WTC11 (cell line): ENCODE measurements at regions not wholly inside any gene's neighbourhood (a gene's known extent, or its start where the extent isn't known, plus 50 kb on each side); places are given as distances from the start of the nearest gene placed in this dataset.

Experiments
- ATAC-seq: fragments of 200-7000 bp; cut with Tn5 transposase; 2 replicates; pipeline ENCODE4 v1.10.0; 2021; ENCODE audit warnings: mild to moderate bottlenecking, moderate library complexity
- CTCF ChIA-PET: fragments of 300-600 bp; sonication (Branson Sonifier 250); formaldehyde crosslinking; loops from one replicate; lab custom pipeline; 2021; ENCODE audit warnings: antibody characterized with exemption; lab: Charles Lee
- POLR2A ChIA-PET: fragments of 350-600 bp; sonication (Branson Sonifier 250); formaldehyde crosslinking; loops from one replicate; lab custom pipeline; 2021; ENCODE audit warnings: antibody characterized with exemption; lab: Charles Lee
- DNase-seq: peaks from one replicate; pipeline ENCODE4 v3.0.0; 2021; ENCODE audit warnings: low spot score
- H3K27ac Mint-ChIP-seq: 2 replicates; pipeline ENCODE4 v1.8.0; 2021; ENCODE audit warnings: mixed read lengths
- H3K27me3 Mint-ChIP-seq: 2 replicates; pipeline ENCODE4 v1.8.0; 2021; ENCODE audit warnings: low read depth, mild to moderate bottlenecking, moderate library complexity, mixed read lengths
- H3K36me3 Mint-ChIP-seq: 2 replicates; pipeline ENCODE4 v1.8.0; 2021; ENCODE audit warnings: mixed read lengths
- H3K4me1 Mint-ChIP-seq: 2 replicates; pipeline ENCODE4 v1.8.0; 2022; ENCODE audit warnings: mixed read lengths
- H3K4me3 Mint-ChIP-seq: 2 replicates; pipeline ENCODE4 v1.8.0; 2021; ENCODE audit warnings: mild to moderate bottlenecking, moderate library complexity, mixed read lengths
- H3K9me3 Mint-ChIP-seq: 2 replicates; pipeline ENCODE4 v1.8.0; 2021; ENCODE audit warnings: mixed read lengths
- CDX4 ChIP-seq: fragments of 250-450 bp; sonication (Bioruptor Pico); IDR thresholded peaks from 2 replicates; pipeline ENCODE4 v1.9.0; 2021; ENCODE audit warnings: moderate library complexity, mild to moderate bottlenecking, inconsistent platforms, borderline replicate concordance
- E2F5 ChIP-seq: sonication (generic); formaldehyde crosslinking; IDR thresholded peaks from 2 replicates; pipeline ENCODE4 v1.8.1; 2022; ENCODE audit warnings: mild to moderate bottlenecking, moderate library complexity, missing genetic modification reagents
- EMX1 ChIP-seq: fragments of 250-450 bp; sonication (Bioruptor Pico); IDR thresholded peaks from 2 replicates; pipeline ENCODE4 v1.8.0; 2021; ENCODE audit warnings: mild to moderate bottlenecking
- ERG ChIP-seq: fragments of 250-450 bp; sonication (Bioruptor Pico); IDR thresholded peaks from 2 replicates; pipeline ENCODE4 v1.8.0; 2021; ENCODE audit warnings: mild to moderate bottlenecking
- ESRRA ChIP-seq: sonication (generic); formaldehyde crosslinking; IDR thresholded peaks from 2 replicates; pipeline ENCODE4 v1.8.1; 2022; ENCODE audit warnings: mild to moderate bottlenecking, missing genetic modification reagents, borderline replicate concordance
- FOXP1 ChIP-seq: sonication (generic); formaldehyde crosslinking; IDR thresholded peaks from 2 replicates; pipeline ENCODE4 v1.8.0; 2022; ENCODE audit warnings: missing genetic modification reagents, mild to moderate bottlenecking, moderate library complexity, borderline replicate concordance
- MYBL2 ChIP-seq: sonication (generic); formaldehyde crosslinking; IDR thresholded peaks from 2 replicates; pipeline ENCODE4 v1.8.1; 2023; ENCODE audit warnings: mild to moderate bottlenecking, moderate library complexity, missing genetic modification reagents
- NFYB ChIP-seq: sonication (generic); formaldehyde crosslinking; conservative IDR thresholded peaks from 2 replicates; pipeline ENCODE4 v1.8.0; 2022; ENCODE audit warnings: low read depth, missing genetic modification reagents
- PRRX2 ChIP-seq: fragments of 250-450 bp; sonication (Bioruptor Pico); IDR thresholded peaks from 2 replicates; pipeline ENCODE4 v1.8.0; 2021; ENCODE audit warnings: mild to moderate bottlenecking
- RORB ChIP-seq: fragments of 250-450 bp; sonication (Bioruptor Pico); IDR thresholded peaks from 2 replicates; pipeline ENCODE4 v1.9.0; 2021; ENCODE audit warnings: mild to moderate bottlenecking
- SMAD4 ChIP-seq: sonication (generic); formaldehyde crosslinking; IDR thresholded peaks from 2 replicates; pipeline ENCODE4 v1.8.0; 2022; ENCODE audit warnings: mild to moderate bottlenecking, missing genetic modification reagents
- USF1 ChIP-seq: sonication (generic); formaldehyde crosslinking; IDR thresholded peaks from 2 replicates; pipeline ENCODE4 v1.8.0; 2022; ENCODE audit warnings: mild to moderate bottlenecking, missing genetic modification reagents
- ZBTB21 ChIP-seq: sonication (generic); formaldehyde crosslinking; IDR thresholded peaks from 2 replicates; pipeline ENCODE4 v1.8.1; 2023; ENCODE audit warnings: mild to moderate bottlenecking, missing genetic modification reagents, borderline replicate concordance
- ZBTB43 ChIP-seq: sonication (generic); formaldehyde crosslinking; IDR thresholded peaks from 2 replicates; pipeline ENCODE4 v1.8.1; 2023; ENCODE audit warnings: mild to moderate bottlenecking, missing genetic modification reagents
- ZNF138 ChIP-seq: sonication (generic); formaldehyde crosslinking; conservative IDR thresholded peaks from 2 replicates; pipeline ENCODE4 v1.8.1; 2022; ENCODE audit warnings: mild to moderate bottlenecking, moderate library complexity, missing genetic modification reagents
- ZNF416 ChIP-seq: fragments of 250-450 bp; sonication (Bioruptor Pico); IDR thresholded peaks from 2 replicates; pipeline ENCODE4 v1.9.0; 2021; ENCODE audit warnings: mild to moderate bottlenecking, inconsistent platforms
- ZNF423 ChIP-seq: fragments of 250-450 bp; sonication (Bioruptor Pico); IDR thresholded peaks from 2 replicates; pipeline ENCODE4 v2.1.2; 2022; ENCODE audit warnings: mild to moderate bottlenecking, moderate library complexity

GRCh38 chr6:97963193-97963592 lies 680.2 kb upstream of the MMS22L start:
- TF ChIP-seq CDX4 (CRISPR knock-in tag) = no peak
- no peak for TF ChIP-seq FOXP1 (CRISPR knock-in tag)
- no peak for TF ChIP-seq USF1 (CRISPR knock-in tag)
- TF ChIP-seq ZNF416 (CRISPR knock-in tag) = no peak
- TF ChIP-seq, all 79 proteins: peak for 0
- DNase-seq (no peak), ATAC-seq (no peak)
- CTCF ChIA-PET = no interaction called here
- Mint-ChIP-seq H3K9me3 (no peaks in the 10 kb centered on the region), H3K27me3 (no peaks in the 10 kb centered on the region), H3K4me1 (peaks cover 6% of the 10 kb centered on the region), H3K36me3 (no peaks in the 10 kb centered on the region), H3K27ac (no peak overlapping the region), H3K4me3 (no peak overlapping the region)
- POLR2A ChIA-PET = no interaction called here

GRCh38 chr6:97969065-97969464 lies 686.0 kb upstream of the MMS22L start:
- Mint-ChIP-seq H3K4me1 (peaks cover 5% of the 10 kb centered on the region), H3K27ac (peak overlapping the region; percentile 9; the same call in 1 of the 2 replicates), H3K36me3 (peaks cover 18% of the 10 kb centered on the region), H3K4me3 (no peak overlapping the region), H3K27me3 (no peaks in the 10 kb centered on the region), H3K9me3 (0 out of 2 replicates have a peak, but pooled peaks cover 3% of the 10 kb centered on the region)
- ChIA-PET POLR2A (no interaction called here), CTCF (interaction anchor here (0.7 to 0.8 kb wide), 2 partner anchors 44 to 1366 kb away, joined by 3 read pairs; no protein-coding TSS in a partner anchor)
- no peak for TF ChIP-seq NFYB
- TF ChIP-seq ZBTB21 (CRISPR knock-in tag) = no peak
- TF ChIP-seq ZNF138 (CRISPR knock-in tag) = no peak
- TF ChIP-seq ZNF423 (CRISPR knock-in tag) = no peak
- TF ChIP-seq FOXP1 (CRISPR knock-in tag) = no peak
- TF ChIP-seq ZBTB43 (CRISPR knock-in tag) = no peak
- peak; percentile 74 for ATAC-seq
- no peak for DNase-seq

- CTCF ChIA-PET = no interaction called here
These were observed 694.1 kb upstream of the MMS22L start for GRCh38 chr6:97977084-97977483.

More at GRCh38 chr6:97977084-97977483, 694.1 kb upstream of the MMS22L start:
- Mint-ChIP-seq H3K36me3 (peaks cover 18% of the 10 kb centered on the region), H3K4me3 (no peak overlapping the region), H3K4me1 (peaks cover 24% of the 10 kb centered on the region), H3K27me3 (no peaks in the 10 kb centered on the region), H3K9me3 (0 out of 2 replicates have a peak, but pooled peaks cover 2% of the 10 kb centered on the region), H3K27ac (no peak overlapping the region)
- POLR2A ChIA-PET = no interaction called here
- DNase-seq (no peak), ATAC-seq (no peak)
- TF ChIP-seq ESRRA = no peak
- TF ChIP-seq EMX1 (CRISPR knock-in tag) = no peak
- TF ChIP-seq CDX4 (CRISPR knock-in tag) = no peak
- TF ChIP-seq RORB (CRISPR knock-in tag) = no peak
- no peak for TF ChIP-seq E2F5 (CRISPR knock-in tag)
- no peak for TF ChIP-seq MYBL2 (CRISPR knock-in tag)
- TF ChIP-seq ERG (CRISPR knock-in tag) = no peak
- TF ChIP-seq SMAD4 (CRISPR knock-in tag) = no peak
- TF ChIP-seq PRRX2 = no peak
- TF ChIP-seq USF1 (CRISPR knock-in tag) = no peak
